Suprapubic skin (tissue), 4 donors: ENCODE measurements at regions not wholly inside any gene's neighbourhood (a gene's known extent, or its start where the extent isn't known, plus 50 kb on each side); places are given as distances from the start of the nearest gene placed in this dataset.

ENCODE experiments used
- EP300 ChIP-seq: sonication (generic); formaldehyde crosslinking; IDR thresholded peaks from one replicate; pipeline ENCODE4 v1.6.1; 2017; ENCODE audit warnings: antibody characterized with exemption
- POLR2A ChIP-seq, 2 donors: fragments of 450-650 bp; IDR thresholded peaks; one replicate each; pipeline ENCODE4 v1.6.1; 2017; ENCODE audit warnings: antibody characterized with exemption in 2 of 2, mild to moderate bottlenecking in 2 of 2, moderate library complexity in 2 of 2
- POLR2AphosphoS5 ChIP-seq, 3 donors: sonication (generic); formaldehyde crosslinking; IDR thresholded peaks; one replicate each; pipeline ENCODE4 v1.6.1; 2017; ENCODE audit warnings: antibody characterized with exemption in 3 of 3
- TF ChIP-seq, protein P1 (sequence below), 2 donors: fragments of 200-600 bp in 1 of 2; fragments of 450-650 bp in 1 of 2; sonication (generic) in 1 of 2; IDR thresholded peaks; one replicate each; pipeline ENCODE4 v1.5.1; 2016 to 2019; ENCODE audit warnings: antibody characterized with exemption in 2 of 2, mild to moderate bottlenecking in 1 of 2, moderate library complexity in 1 of 2

DNA sequence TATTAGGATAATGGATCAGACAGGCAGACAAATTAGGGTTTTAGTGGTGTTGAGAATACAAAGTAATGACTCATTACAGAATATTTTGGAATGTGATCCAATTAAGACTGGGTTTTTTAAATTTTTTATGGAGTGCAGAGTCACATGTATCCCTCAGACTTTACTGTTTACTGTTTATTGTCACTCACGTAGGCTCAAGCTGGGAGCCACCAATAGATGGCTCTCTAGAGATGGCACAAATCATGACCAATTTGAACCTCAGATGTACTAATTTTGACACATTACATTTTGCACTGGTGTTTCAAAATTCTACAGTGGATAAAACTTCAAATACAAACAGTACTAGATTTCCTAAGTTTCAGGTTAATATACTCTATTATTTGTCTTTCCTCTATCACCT lies 53.6 kb upstream of the ANO3 start:
- TF ChIP-seq, protein P1, sequence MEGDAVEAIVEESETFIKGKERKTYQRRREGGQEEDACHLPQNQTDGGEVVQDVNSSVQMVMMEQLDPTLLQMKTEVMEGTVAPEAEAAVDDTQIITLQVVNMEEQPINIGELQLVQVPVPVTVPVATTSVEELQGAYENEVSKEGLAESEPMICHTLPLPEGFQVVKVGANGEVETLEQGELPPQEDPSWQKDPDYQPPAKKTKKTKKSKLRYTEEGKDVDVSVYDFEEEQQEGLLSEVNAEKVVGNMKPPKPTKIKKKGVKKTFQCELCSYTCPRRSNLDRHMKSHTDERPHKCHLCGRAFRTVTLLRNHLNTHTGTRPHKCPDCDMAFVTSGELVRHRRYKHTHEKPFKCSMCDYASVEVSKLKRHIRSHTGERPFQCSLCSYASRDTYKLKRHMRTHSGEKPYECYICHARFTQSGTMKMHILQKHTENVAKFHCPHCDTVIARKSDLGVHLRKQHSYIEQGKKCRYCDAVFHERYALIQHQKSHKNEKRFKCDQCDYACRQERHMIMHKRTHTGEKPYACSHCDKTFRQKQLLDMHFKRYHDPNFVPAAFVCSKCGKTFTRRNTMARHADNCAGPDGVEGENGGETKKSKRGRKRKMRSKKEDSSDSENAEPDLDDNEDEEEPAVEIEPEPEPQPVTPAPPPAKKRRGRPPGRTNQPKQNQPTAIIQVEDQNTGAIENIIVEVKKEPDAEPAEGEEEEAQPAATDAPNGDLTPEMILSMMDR (IDR thresholded peaks at IDR 0.05) = no peak
- no peak for TF ChIP-seq POLR2A (IDR thresholded peaks at IDR 0.05)
- TF ChIP-seq POLR2AphosphoS5 (IDR thresholded peaks at IDR 0.05) = no peak
- no peak for TF ChIP-seq EP300
